Type B pancreatic cell (in vitro differentiated cells): ENCODE measurements at regions not wholly inside any gene's neighbourhood (a gene's known extent, or its start where the extent isn't known, plus 50 kb on each side); places are given as distances from the start of the nearest gene placed in this dataset.

Experiments used
- DNase-seq: peaks from one replicate; pipeline ENCODE4 v3.0.0; 2021; ENCODE audit warnings: mixed read lengths; ENCODE audit not compliant: unreplicated experiment; ENCODE audit errors: extremely low spot score
- H3K27ac Mint-ChIP-seq: 2 replicates; pipeline ENCODE4 v1.8.0; 2021; ENCODE audit warnings: mild to moderate bottlenecking, mixed read lengths
- H3K27me3 Mint-ChIP-seq: 2 replicates; pipeline ENCODE4 v1.8.0; 2021; ENCODE audit warnings: mixed read lengths
- H3K36me3 Mint-ChIP-seq: 2 replicates; pipeline ENCODE4 v1.8.0; 2021; ENCODE audit warnings: mixed read lengths
- H3K4me1 Mint-ChIP-seq: one replicate; pipeline ENCODE4 v1.8.0; 2021; ENCODE audit warnings: mixed read lengths; ENCODE audit not compliant: unreplicated experiment
- H3K4me3 Mint-ChIP-seq: 2 replicates; pipeline ENCODE4 v1.8.0; 2021; ENCODE audit warnings: mild to moderate bottlenecking, mixed read lengths
- H3K9me3 Mint-ChIP-seq: 2 replicates; pipeline ENCODE4 v1.8.0; 2021; ENCODE audit warnings: mixed read lengths
- CTCF ChIP-seq: fragments of 200-600 bp; sonication (generic); conservative IDR thresholded peaks from 2 replicates; pipeline ENCODE4 v1.5.0; 2021; ENCODE audit warnings: antibody characterized with exemption, mild to moderate bottlenecking

- DNase-seq = no peak
- Mint-ChIP-seq H3K36me3 (no peaks in the 10 kb centered on the region), H3K4me1 (peaks cover 7% of the 10 kb centered on the region), H3K9me3 (no peaks in the 10 kb centered on the region), H3K4me3 (no peak overlapping the region), H3K27me3 (no peaks in the 10 kb centered on the region), H3K27ac (no peak overlapping the region)
- TF ChIP-seq CTCF = no peak
Observed at GRCh38 chr2:19542796-19543662, 184.6 kb upstream of the OSR1 start.

GRCh38 chr2:19541884-19542283 is 183.5 kb upstream of the OSR1 start:
- TF ChIP-seq CTCF = peak; percentile 35
- Mint-ChIP-seq H3K4me1 (peaks cover 7% of the 10 kb centered on the region), H3K27me3 (no peaks in the 10 kb centered on the region), H3K4me3 (no peak overlapping the region), H3K27ac (no peak overlapping the region), H3K9me3 (no peaks in the 10 kb centered on the region), H3K36me3 (no peaks in the 10 kb centered on the region)
- no peak for DNase-seq

- no peak for TF ChIP-seq CTCF
- Mint-ChIP-seq H3K27ac (peak overlapping the region; percentile 76), H3K9me3 (no peaks in the 10 kb centered on the region), H3K4me1 (peaks cover 7% of the 10 kb centered on the region), H3K27me3 (no peaks in the 10 kb centered on the region), H3K4me3 (peak overlapping the region; percentile 27), H3K36me3 (no peaks in the 10 kb centered on the region)
- DNase-seq = no peak
Observed at GRCh38 chr2:19540739-19541525, 182.5 kb upstream of the OSR1 start.

GRCh38 chr2:19538411-19538963 is 180.1 kb upstream of the OSR1 start:
- Mint-ChIP-seq H3K36me3 (no peaks in the 10 kb centered on the region), H3K27ac (peak overlapping the region; percentile 84), H3K4me1 (peaks cover 7% of the 10 kb centered on the region), H3K4me3 (no peak overlapping the region), H3K9me3 (no peaks in the 10 kb centered on the region), H3K27me3 (no peaks in the 10 kb centered on the region)
- no peak for TF ChIP-seq CTCF
- no peak for DNase-seq

- TF ChIP-seq CTCF = no peak
- H3K27ac Mint-ChIP-seq = no peak overlapping the region
- peaks cover 3% of the 10 kb centered on the region for H3K27me3 Mint-ChIP-seq
- peaks cover 4% of the 10 kb centered on the region for H3K4me1 Mint-ChIP-seq
- no peaks in the 10 kb centered on the region for H3K36me3 Mint-ChIP-seq
- no peak for DNase-seq
- H3K9me3 Mint-ChIP-seq = peaks cover 5% of the 10 kb centered on the region
- H3K4me3 Mint-ChIP-seq = no peak overlapping the region
Observed at GRCh38 chr2:19536136-19536535, 177.7 kb upstream of the OSR1 start.
